HL-60 (cell line): ENCODE measurements at regions not wholly inside any gene's neighbourhood (a gene's known extent, or its start where the extent isn't known, plus 50 kb on each side); places are given as distances from the start of the nearest gene placed in this dataset.

Experiments
- DNase-seq, 2 experiments: peaks; one replicate each; pipeline ENCODE4 v3.0.0-alpha.2; 2010 to 2020; ENCODE audit warnings: low read depth in 1 of 2, low spot score in 1 of 2
- H3K27ac ChIP-seq: fragments of 250-450 bp; sonication (Bioruptor Pico); replicated peaks from 2 replicates; pipeline ENCODE4 v1.5.1; 2020; ENCODE audit warnings: mild to moderate bottlenecking, moderate library complexity
- H3K27me3 ChIP-seq: fragments of 250-450 bp; sonication (Bioruptor Pico); 2 replicates; pipeline ENCODE4 v1.5.1; 2021; ENCODE audit warnings: mild to moderate bottlenecking, moderate library complexity; ENCODE audit not compliant: insufficient read depth, poor library complexity, severe bottlenecking
- H3K4me3 ChIP-seq: replicated peaks from 2 replicates; pipeline ENCODE4 v1.5.1; 2011; ENCODE audit warnings: mild to moderate bottlenecking, control low read depth, low read length; ENCODE audit not compliant: insufficient read depth
- GABPA ChIP-seq: IDR thresholded peaks from 2 replicates; pipeline ENCODE4 v1.6.1; 2012; ENCODE audit warnings: low read depth
- POLR2AphosphoS5 ChIP-seq: IDR thresholded peaks from 2 replicates; pipeline ENCODE4 v1.6.1; 2012; ENCODE audit warnings: low read depth
- SPI1 ChIP-seq: IDR thresholded peaks from 2 replicates; pipeline ENCODE4 v1.6.1; 2012; ENCODE audit warnings: low read depth, mild to moderate bottlenecking, borderline replicate concordance
- TF ChIP-seq, protein P1 (sequence below): IDR thresholded peaks from 2 replicates; pipeline ENCODE4 v1.6.1; 2012; ENCODE audit warnings: low read depth; ENCODE audit not compliant: insufficient replicate concordance
- TF ChIP-seq, protein P2 (sequence below): IDR thresholded peaks from one replicate; pipeline ENCODE4 v1.5.1; 2011; ENCODE audit warnings: low read length, control low read depth, inconsistent platforms; ENCODE audit not compliant: insufficient read depth

DNA sequence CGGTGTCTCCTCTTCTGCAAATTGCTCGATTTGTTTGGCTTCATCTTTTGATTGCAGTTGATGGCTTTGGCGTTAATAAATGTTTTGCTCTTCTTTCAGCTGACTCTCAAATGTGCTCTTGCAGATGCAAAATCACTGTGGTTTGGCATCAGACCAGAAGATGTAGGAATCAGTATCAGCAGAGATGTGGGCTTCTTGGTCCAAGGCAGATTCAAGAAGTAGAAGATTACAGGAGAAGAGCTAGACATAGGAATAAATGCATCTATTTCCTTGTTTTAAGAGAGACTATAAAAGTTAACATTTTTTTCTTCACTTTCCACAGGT, 59.8 kb upstream of the BACH1 start:
- Histone ChIP-seq H3K27ac (no peak overlapping the region), H3K27me3 (no peaks in the 10 kb centered on the region), H3K4me3 (no peak overlapping the region)
- TF ChIP-seq, protein P1, sequence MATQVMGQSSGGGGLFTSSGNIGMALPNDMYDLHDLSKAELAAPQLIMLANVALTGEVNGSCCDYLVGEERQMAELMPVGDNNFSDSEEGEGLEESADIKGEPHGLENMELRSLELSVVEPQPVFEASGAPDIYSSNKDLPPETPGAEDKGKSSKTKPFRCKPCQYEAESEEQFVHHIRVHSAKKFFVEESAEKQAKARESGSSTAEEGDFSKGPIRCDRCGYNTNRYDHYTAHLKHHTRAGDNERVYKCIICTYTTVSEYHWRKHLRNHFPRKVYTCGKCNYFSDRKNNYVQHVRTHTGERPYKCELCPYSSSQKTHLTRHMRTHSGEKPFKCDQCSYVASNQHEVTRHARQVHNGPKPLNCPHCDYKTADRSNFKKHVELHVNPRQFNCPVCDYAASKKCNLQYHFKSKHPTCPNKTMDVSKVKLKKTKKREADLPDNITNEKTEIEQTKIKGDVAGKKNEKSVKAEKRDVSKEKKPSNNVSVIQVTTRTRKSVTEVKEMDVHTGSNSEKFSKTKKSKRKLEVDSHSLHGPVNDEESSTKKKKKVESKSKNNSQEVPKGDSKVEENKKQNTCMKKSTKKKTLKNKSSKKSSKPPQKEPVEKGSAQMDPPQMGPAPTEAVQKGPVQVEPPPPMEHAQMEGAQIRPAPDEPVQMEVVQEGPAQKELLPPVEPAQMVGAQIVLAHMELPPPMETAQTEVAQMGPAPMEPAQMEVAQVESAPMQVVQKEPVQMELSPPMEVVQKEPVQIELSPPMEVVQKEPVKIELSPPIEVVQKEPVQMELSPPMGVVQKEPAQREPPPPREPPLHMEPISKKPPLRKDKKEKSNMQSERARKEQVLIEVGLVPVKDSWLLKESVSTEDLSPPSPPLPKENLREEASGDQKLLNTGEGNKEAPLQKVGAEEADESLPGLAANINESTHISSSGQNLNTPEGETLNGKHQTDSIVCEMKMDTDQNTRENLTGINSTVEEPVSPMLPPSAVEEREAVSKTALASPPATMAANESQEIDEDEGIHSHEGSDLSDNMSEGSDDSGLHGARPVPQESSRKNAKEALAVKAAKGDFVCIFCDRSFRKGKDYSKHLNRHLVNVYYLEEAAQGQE, result no peak
- no peak for TF ChIP-seq SPI1
- no peak for TF ChIP-seq POLR2AphosphoS5
- TF ChIP-seq, protein P2, sequence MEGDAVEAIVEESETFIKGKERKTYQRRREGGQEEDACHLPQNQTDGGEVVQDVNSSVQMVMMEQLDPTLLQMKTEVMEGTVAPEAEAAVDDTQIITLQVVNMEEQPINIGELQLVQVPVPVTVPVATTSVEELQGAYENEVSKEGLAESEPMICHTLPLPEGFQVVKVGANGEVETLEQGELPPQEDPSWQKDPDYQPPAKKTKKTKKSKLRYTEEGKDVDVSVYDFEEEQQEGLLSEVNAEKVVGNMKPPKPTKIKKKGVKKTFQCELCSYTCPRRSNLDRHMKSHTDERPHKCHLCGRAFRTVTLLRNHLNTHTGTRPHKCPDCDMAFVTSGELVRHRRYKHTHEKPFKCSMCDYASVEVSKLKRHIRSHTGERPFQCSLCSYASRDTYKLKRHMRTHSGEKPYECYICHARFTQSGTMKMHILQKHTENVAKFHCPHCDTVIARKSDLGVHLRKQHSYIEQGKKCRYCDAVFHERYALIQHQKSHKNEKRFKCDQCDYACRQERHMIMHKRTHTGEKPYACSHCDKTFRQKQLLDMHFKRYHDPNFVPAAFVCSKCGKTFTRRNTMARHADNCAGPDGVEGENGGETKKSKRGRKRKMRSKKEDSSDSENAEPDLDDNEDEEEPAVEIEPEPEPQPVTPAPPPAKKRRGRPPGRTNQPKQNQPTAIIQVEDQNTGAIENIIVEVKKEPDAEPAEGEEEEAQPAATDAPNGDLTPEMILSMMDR, result no peak
- TF ChIP-seq GABPA, result no peak
- DNase-seq, result peak in 1 of 2 experiments; percentile 80

DNA sequence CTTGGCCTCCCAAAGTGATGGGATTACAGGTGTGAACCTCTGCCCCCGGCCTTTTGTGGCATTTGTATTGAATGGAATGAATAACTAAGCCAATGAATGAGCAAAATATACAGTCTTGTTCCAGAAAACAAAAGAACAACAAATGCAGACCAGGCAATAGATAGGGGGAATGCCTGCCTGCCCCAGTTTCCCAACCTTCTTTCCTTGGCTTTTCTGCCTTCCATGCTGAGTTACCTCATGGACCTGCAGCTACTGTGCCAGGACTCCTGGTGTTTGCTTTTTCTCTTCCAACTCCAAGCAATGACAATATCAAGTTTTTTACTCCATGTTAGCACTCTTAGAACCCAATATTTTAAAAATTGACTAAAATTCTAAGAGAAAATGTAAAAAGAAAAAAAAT, 58.6 kb upstream of the BACH1 start:
- no peak overlapping the region for H3K4me3 ChIP-seq
- no peak for DNase-seq
- H3K27ac ChIP-seq, result no peak overlapping the region
- H3K27me3 ChIP-seq, result no peaks in the 10 kb centered on the region
- no peak for TF ChIP-seq SPI1
- no peak for TF ChIP-seq POLR2AphosphoS5
- TF ChIP-seq GABPA, result no peak
- TF ChIP-seq, protein P2, result no peak
- TF ChIP-seq, protein P1, result no peak

DNA sequence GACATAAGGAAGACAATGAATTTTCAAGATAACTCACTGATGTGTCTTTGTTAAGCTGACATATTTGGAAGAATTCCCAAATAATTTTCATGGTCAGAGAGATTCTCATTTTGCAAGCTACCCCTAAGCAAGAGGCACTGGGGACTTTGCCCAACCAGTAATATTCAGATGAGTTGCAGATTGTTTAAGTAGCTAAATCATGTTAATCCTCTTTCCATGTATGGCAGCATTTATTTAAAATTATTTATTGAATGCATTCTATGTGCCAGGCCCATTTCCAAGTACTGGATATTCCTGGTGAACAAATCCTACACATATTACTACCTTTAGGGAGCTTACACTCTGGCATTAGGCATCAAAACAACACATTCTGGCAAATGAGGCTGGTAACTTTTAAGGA, 56.5 kb upstream of the BACH1 start:
- TF ChIP-seq, protein P2, result no peak
- TF ChIP-seq SPI1 (no peak), POLR2AphosphoS5 (no peak), GABPA (no peak)
- TF ChIP-seq, protein P1, result no peak
- Histone ChIP-seq H3K27ac (no peak overlapping the region), H3K27me3 (no peaks in the 10 kb centered on the region), H3K4me3 (no peak overlapping the region)
- no peak for DNase-seq
